ENCODE measurements at regions not wholly inside any gene's neighbourhood (a gene's known extent, or its start where the extent isn't known, plus 50 kb on each side); places are given as distances from the start of the nearest gene placed in this dataset.

GRCh38 chr3:72396899-72397298 is 451.3 kb downstream of the SHQ1 start:
- DNase-seq (ENCODE audit: low read depth): no peak

- DNase-seq (ENCODE audit: low read depth): no peak
These were observed 452.4 kb downstream of the SHQ1 start for GRCh38 chr3:72395776-72396311.

GRCh38 chr3:72393455-72393854 is 454.8 kb downstream of the SHQ1 start:
- DNase-seq (ENCODE audit: low read depth): no peak

DNA sequence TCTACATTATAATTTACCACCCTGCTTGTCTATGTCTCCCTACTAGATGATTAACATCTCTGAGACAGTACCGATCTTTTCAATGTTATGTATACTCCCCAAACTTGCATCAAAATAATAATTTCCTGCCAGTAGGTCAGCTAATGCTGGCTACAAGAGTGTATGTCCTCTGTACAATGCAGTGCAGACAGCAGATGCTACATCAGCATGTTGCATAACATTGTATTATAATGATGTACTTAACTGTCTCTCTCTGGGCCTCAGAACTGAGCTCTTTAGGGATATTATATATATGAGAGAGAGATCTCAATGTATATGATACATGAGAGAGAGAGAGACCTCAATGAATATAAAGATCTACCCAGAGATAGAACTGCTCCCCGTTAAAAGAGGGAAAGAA is 456.6 kb downstream of the SHQ1 start:
- no peak for DNase-seq (ENCODE audit: low read depth)

- no peak for DNase-seq (ENCODE audit: low read depth)
These were observed 457.4 kb downstream of the SHQ1 start for GRCh38 chr3:72390841-72391240.

DNA sequence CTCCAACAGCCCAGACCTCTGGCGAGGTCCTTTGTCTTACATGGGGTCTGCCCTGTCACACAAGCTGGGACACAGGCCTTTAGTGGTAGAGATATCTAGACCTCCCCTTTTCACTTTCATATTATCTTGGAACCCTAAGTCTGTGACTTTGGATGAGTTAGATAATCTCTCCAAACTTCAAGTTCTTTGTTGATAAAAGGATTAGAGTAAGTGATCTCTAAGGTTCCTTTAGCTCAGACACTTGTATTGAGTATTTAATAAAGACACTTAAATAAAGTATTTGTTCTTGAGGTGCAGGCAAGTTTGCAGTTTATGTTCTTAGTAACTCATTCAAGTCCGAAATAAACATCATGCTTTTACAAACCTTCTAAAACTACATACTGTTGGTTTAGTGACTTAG is 459.6 kb downstream of the SHQ1 start:
- DNase-seq (ENCODE audit: low read depth): no peak

- no peak for DNase-seq (ENCODE audit: low read depth)
These were observed 460.1 kb downstream of the SHQ1 start for GRCh38 chr3:72388117-72388516.

GRCh38 chr3:72386327-72387000 is 461.8 kb downstream of the SHQ1 start:
- DNase-seq (ENCODE audit: low read depth): no peak

DNA sequence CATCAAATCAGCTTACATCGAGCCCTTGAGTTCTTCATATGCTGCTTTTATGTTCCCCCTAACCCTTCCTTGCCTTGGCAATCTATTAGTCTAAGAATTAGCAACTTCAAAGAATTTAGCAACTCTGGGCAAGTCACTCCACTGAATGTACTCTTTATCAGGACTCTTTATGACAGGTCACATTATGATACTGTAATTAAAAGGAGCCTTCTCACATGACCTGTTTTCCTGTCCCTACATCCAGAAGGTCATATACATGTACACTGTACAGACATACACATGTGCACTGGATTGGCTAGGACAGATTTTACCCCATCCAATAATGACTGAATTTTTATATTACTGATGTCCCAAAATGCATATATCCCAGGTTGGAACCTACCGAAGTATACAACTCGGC is 463.1 kb downstream of the SHQ1 start:
- no peak for DNase-seq (ENCODE audit: low read depth)

- DNase-seq (ENCODE audit: low read depth): no peak
These were observed 463.6 kb downstream of the SHQ1 start for GRCh38 chr3:72384602-72385001.

- no peak for DNase-seq (ENCODE audit: low read depth)
These were observed 464.4 kb downstream of the SHQ1 start for GRCh38 chr3:72383883-72384282.

DNA sequence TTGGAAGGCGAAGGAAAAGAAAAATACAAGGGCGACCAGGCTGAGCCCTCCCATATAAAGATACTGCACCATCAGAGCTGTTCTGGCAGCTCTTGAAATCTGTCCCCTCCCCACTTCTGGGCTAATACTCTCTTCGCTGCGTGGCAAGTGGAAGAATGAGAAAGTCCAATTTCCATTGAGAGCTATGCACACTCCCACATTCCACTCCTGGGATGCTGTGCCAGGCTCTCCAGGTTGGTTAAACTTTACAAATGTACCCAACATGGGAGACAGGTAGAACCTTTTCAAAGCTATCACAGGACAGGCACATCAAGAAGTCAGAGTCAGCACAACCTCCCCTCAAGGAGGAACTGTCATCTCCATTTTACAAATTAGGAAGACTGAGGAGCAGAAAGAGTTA is 465.0 kb downstream of the SHQ1 start:
- no peak for DNase-seq (ENCODE audit: low read depth)

DNA sequence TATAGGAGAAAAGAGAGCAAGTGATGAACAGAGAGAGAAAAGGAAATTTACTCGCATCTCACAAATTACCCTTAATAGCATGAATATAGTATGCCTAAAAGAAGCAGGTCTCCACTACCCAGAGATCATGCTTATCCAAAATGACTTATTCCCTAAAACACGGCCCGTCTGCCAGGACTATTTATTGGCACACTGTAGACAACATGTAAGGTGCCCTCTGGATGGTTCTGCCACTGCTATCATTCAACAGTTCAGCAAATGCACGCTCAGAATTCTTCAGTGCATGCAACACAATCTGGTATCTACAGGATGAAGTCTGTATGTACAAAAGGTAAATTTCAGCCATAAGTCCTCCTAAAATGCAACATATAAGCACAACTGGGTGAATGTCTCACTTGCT is 465.8 kb downstream of the SHQ1 start:
- no peak for DNase-seq (ENCODE audit: low read depth)

- no peak for DNase-seq (ENCODE audit: low read depth)
These were observed 466.7 kb downstream of the SHQ1 start for GRCh38 chr3:72381584-72381983.

DNA sequence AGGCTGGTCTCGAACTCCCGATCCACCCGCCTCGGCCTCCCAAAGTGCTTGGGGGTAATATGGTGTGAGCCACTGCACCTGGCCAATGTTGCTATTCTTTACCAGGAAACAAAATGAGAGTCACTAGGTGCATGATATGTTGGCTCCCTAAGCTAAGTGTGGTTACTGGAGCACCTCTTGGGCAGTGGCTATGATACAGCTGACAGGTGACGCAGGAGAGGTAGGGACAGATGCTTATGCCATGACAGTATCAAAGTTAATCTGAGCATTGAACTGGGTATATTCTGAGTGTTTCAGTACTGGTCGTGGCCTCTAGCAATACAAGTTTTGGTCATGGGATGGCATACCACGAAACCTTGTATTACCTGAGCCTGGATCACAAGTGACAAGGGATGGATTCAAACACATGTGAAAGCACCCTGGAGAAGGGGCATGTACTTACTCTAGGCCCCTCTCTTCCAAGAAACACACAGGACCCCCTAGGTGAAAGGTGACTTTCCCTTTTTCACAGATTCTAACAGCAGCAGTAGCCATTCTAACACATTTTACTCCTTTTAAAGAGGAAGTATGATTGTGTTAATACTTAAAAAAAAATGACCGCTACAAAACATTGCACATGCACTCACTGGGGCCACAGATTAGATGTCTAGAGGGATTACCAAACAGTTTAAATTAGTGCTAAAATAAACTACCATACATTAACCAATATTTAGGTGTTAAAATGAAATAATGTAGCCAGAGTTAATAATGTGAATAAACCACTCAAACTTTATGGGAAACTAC is 467.3 kb downstream of the SHQ1 start:
- no peak for DNase-seq (ENCODE audit: low read depth)

GRCh38 chr3:72380193-72380592 is 468.1 kb downstream of the SHQ1 start:
- DNase-seq (ENCODE audit: low read depth): peak; percentile 21

DNA sequence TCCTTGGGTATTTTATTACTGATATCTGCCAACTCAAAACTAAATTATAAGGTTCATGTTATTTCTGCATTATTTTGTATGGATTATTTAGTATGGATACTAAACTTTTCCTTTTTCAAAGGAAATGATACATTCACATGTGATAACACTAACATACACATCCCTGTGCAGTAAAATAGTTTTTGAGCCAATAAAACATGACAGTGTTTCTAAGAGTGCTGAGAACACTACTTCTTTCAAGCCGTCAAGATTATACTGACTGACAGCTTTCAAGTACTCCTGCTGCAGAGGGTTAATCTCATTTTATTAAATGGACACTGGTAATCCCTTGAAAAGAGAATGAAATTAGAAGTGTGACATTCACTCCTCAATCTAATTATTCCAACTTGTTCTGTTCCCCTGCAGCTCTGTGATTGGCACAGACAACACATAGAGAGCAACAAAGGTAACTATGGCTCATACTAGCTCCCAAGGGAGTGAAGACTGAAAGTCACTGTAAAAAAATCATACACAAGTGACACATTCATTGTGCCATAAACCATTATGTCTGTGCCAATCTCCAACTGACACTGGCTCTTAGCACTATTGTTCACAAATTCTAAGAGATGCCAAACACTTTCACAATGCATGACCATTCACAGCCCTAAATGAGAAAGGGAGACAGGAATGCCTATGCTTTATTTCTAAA is 468.6 kb downstream of the SHQ1 start:
- DNase-seq (ENCODE audit: low read depth): no peak

GRCh38 chr3:72378287-72378686 is 470.0 kb downstream of the SHQ1 start:
- DNase-seq (ENCODE audit: low read depth): no peak

- DNase-seq (ENCODE audit: low read depth): no peak
These were observed 471.1 kb downstream of the SHQ1 start for GRCh38 chr3:72376956-72377710.

- DNase-seq (ENCODE audit: low read depth): no peak
These were observed 472.8 kb downstream of the SHQ1 start for GRCh38 chr3:72375237-72376076.

GRCh38 chr3:72373139-72373538 is 475.1 kb downstream of the SHQ1 start:
- no peak for DNase-seq (ENCODE audit: low read depth)

All from GM04504 (cell line).